ENCODE measurements at regions not wholly inside any gene's neighbourhood (a gene's known extent, or its start where the extent isn't known, plus 50 kb on each side); places are given as distances from the start of the nearest gene placed in this dataset.
A peak's percentile ranks its signal among the peaks of the same experiment; 100 is the strongest.
"Not testable (repeated sequence)": the region's sequence is repeated elsewhere in the genome, so short reads cannot be mapped to it uniquely, and the experiment has no call there.

DNA sequence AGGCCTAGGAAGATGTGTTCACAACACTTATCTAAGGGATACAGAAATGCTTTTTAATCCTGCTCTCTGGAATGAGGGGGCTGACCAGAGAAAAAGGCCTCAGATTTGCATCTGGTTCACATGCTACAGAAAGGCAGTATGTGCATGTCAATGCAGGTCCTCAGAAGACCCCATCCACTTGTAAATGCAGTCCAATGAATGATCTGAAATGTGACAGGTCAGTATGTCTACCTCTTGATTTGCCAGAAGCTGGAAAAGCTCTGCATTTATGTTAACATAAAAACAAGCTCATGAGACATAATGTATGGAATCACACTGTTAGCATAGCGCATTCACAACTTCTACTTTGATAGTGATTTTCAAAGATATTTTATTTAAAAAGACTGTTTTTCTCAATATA lies 367.4 kb upstream of the CHORDC1 start:
- no peak for DNase-seq

DNA sequence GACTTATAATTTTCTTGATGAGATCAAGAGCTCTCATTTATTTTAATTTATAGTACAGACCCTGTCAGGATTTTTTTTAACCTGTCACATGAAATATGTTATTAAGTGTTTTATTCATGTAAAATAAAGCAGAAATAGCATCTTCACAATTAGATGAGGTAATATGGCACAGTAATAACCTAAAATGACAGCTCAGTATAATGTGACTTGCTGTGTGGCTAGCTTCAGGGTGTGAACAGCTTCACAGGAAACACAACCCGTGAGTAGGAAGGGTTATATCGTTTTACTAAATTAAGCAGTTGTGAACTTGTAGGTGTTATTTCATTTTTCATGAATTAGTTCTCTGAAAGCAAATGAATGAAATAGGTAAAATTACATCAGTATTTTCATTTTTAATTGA lies 366.9 kb upstream of the CHORDC1 start:
- no peak for DNase-seq

DNA sequence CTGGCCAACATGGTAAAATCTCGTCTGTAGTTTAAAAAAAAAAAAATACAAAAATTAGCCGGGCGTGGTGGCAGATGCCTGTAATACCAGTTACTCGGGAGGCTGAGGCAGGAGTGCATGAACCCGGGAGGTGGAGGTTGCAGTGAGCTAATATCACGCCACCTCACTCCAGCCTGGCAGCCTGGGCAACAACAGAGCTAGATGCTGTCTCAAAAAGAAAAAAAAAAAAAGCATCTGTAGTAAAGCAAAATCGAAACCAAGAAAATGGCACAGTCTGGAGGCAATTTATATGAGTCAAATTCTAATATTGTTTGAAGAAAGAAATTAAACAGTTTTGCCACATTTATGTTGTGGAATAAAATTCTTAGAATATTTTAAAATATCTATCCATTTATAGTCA lies 365.0 kb upstream of the CHORDC1 start:
- no peak for DNase-seq

DNA sequence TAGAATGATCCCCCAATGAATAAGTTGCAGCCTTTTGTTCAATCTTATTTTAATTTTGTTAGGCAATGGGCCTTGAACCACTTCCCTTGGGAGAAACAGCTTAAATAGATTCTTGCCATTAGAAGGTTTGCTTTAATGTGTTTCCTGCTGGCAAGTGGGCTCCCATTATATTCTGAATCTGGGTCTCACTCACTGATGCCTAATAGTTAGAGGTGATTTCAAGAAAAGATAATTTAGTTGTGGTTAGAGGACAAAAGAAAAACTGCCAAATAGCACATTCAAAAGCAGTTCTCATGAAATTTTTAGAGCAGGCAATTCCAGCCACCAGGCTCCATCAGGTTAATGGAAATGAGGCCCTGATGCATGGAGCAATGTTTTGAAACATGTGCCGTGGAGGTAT lies 362.6 kb upstream of the CHORDC1 start:
- peak; percentile 60 for DNase-seq

DNA sequence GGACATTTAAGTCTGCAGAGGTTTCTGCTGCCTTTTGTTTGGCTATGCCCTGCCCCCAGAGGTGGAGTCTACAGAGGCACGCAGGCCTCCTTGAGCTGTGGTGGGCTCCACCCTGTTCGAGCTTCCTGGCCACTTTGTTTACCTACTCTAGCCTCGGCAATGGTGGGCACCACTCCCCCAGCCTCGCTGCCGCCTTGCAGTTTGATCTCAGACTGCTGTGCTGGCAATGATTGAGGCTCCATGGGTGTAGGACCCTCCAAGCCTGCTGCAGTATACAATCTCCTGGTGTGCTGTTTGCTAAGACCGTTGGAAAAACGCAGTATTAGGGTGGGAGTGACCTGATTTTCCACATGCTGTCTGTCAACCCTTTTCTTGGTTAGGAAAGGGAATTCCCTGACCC lies 360.1 kb upstream of the CHORDC1 start:
- DNase-seq: not testable (repeated sequence)

DNA sequence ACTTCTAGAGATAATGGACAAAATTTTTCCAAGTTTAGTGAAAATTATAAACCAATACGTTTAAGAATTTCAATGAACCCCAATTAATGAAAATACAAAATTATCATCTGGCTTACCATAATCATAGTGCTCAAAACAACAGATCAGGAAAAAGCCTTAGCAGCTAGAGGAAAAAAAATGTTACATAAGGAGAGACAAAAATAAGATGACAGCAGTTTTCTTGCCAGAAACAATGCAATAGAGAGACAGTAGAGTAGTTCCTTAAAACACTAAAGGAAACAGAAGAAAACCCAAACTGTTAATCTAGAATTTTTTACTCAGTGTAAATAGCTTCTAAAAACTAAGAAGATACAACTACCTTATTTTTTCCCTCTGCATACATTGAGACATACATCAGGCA lies 341.7 kb upstream of the CHORDC1 start:
- no peak for DNase-seq

DNA sequence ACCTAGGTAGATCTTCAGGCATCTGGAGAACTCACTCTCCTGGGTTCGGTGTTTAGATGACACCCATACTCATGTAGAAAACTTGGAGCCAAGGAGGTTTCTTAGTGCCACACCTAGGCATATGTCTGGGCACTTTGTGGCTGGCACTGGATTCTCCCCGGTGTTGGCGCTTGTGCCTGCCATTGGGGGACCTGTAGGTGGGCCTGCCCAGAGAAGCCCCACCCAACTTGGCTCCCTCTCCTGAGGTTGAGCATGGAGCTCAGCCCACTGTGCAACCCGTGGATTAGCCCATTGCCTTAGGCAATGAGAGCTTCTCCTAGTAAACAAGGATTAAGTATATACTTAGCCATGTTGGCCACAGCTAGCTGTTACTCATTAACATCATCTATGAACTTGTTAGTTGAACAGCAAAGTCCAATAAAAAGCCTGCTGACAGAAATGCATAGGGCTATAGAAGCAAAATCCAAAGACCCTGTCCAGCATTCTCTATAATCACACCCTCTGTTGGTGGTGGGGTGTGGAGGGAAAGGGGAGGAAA lies 335.5 kb upstream of the CHORDC1 start:
- DNase-seq: no peak

DNA sequence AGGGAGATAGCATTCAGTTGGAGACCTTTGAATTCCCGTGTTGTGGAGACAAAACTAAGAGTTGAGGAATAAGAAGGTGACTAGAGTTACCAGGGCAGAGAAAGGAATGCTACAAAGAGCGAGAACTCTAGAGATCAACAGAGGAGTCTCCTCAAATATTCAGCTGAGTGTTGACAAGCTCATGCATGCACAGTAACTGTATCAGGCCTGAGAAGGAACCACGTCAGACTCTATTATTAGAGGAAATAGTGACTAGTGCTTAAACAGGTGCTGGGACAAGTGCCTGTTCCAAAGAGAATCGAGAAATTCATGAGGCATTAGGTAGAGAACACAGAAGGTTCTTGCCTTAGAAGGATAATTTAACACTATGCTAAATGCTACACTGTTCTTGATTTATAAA lies 333.8 kb upstream of the CHORDC1 start:
- DNase-seq: no peak

DNA sequence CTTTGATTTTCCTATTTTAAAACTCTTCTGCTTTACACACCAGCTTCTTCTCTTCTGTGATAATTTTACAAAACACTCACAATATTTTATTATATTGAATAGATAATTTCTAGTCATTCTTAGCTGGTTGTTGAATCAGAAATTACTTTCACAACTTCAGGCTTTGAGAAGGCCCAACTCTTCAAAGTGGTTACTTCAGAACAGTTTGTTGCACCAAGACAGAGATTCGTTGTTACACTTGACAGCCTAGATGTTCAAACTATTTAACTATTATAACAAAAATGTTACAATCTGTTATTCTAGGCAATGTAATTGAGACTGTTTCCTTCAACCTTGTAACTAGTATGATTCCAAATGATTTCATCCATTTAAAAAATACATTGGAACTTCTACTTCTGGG lies 333.2 kb upstream of the CHORDC1 start:
- DNase-seq: no peak

DNA sequence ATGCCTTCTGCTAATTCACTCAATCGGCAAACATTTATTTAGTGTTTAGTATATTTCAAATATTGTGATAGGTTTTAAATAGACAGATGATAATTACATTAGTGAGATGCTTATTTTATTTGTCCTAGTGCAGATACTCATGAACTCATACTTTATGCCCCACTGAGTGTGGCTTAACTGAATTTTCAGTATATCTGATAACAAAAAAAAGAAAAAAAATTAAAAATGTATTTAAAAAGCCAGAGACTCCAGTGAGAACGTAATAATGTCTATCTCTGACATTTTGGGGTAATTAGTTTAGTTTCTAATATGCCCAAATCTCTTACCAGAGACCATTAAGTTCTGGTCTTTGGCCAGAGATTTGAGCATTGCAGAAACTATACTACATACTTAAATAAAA lies 332.6 kb upstream of the CHORDC1 start:
- no peak for DNase-seq

DNA sequence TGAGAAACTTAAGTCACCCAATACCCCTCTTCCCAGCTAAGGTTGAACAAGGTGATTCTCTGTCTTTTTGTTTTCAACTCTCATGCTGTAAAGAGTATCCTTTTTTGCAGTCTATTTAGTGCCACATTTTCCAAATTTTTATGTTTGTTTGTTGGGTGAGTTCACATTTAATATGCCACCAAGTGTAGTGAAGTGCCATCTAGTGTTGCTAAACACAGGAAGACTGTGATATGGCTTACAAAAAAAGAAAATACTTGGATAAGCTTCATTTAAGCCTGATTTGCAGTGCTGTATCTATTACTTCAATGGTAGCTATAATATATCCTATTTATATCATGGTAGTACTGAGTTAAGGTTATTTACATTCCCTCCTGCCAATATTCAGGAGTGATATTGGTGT lies 319.2 kb upstream of the CHORDC1 start:
- no peak for DNase-seq

DNA sequence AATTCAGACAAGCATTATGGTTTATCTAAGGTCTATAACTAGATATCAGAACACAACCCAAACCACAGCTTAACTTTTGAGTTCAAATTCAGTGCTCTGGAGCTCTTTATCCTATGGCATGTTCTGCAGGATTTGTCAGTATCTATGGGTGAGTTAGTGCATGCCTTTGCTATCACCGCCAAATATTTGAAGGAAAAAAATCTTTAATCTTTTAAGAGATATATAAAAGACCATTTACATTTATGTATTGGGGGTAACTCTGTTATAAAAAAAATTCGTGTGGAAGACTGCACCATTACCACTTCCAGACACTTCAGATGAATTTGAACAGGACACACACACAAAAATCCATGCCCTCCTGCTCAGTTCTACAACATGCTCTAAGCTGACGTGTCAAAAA lies 313.5 kb upstream of the CHORDC1 start:
- no peak for DNase-seq

DNA sequence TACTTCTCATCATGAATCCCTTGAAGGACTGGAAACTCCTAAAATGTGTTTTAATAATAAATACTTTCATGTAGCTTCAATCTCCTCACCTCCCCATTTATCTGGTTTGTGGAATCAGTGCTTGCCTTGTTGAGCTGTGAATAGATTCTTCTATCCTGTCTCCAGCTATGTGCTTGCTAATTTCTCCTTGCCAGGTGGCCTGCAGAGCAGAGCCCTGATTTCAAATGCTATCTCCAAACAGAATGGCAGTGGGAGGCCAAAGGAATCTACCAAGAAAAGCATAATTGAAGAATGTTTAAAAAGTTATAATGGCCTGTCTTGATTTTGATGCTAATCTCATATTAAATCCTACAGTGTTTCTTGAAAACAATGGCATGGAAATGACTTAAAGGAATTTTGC lies 309.3 kb upstream of the CHORDC1 start:
- no peak for DNase-seq

DNA sequence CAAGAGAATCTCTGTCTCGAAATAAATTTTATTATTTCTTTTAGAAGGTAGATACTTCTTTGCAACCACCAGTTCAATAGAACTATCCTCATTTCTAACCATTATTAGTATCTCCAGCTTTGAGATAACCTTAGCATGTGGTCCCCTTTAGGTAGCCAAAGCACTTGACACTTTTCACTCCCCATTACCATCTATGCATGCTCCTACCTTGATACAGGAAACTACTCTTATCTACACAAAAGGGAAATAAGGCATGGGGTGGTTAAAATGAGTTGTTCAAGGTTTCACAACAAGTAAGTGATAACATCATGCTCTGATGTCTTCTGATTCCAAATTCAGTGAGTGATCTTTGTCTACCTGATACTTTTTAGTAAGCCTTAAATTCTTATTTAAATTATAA lies 308.2 kb upstream of the CHORDC1 start:
- no peak for DNase-seq

DNA sequence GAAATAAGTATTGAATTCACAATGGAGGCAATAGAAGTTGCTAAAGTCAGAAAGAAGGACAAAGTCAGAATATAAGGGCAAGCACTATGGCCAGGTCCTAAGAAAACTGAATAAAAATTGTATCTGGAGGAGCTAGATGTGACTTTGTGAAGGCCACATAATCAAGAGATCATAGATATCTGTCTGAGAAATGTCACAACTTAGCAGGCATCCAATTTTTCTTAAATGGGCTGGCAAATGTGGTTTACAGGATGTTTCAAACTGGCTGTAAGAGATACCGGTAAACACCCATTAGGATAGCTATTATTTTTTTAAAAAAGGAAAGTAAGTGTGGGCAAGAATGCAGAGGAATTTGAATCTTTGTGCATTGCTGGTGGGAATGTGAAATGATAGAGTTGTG lies 303.1 kb upstream of the CHORDC1 start:
- no peak for DNase-seq

DNA sequence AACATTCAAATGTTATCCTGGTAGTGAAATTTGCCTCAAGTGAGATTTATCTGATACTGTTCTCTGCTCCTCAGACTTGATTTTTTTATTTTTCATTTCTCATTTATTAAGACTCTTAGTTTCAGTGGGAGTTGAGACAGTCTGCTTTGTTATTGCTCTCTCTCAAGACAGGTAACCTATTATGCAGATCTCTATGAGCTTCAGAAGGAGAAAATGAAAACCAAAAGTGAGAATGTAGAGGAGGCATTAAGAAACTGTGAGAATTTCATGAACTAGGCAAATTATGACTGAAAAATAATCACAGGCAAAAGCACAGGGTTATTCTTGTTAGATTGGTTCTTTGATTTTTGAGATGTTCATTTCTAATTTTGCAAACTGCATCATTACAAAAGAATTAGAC lies 290.0 kb upstream of the CHORDC1 start:
- no peak for DNase-seq

DNA sequence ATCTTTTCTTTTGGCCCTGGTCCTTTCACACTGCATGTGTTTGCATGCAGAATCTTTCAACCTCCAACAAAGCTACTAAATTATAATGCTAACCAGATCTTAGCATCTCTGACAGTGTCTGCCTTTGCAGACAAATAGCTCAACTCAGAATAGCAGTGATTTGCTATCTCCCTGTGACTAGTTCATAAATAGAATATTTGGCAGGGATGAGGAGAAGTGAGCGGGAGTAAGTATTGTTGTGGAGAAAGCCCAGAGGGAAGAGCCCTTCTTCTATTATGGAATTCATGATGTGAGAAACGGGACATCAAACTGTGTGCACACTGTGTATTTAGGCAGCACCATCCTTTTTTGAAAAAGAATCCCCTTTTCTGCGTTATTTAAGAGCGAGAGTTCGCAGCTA lies 288.0 kb upstream of the CHORDC1 start:
- no peak for DNase-seq

DNA sequence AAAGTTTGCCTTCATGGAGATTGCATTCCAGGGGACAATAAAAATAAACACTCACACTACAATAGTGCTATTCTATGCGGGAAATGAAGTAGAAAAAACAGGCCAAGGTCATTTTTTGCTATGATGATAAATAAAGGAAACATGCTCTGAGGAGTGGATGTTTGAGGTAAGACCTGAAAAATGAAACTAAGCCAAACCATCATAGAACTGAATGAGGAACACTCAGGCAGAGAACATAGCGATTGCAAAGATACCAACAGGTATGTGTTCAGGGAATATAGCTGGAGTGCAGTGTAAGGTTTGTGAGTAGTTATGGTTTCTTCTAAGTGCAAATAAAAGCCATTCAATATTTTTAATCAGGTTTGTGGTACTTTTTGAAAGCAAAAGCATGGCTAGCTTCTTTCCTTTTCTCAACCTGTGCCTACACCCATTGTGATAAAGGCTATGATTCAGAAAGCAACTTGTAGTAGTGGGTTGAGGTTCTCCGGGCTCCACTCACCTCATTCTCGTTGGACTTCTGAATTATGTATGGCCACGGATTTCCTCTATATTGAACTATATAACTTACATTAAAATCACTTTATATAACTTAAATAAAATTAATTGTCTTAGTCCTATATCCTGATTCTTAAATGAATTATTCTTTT lies 278.2 kb upstream of the CHORDC1 start:
- DNase-seq: no peak

DNA sequence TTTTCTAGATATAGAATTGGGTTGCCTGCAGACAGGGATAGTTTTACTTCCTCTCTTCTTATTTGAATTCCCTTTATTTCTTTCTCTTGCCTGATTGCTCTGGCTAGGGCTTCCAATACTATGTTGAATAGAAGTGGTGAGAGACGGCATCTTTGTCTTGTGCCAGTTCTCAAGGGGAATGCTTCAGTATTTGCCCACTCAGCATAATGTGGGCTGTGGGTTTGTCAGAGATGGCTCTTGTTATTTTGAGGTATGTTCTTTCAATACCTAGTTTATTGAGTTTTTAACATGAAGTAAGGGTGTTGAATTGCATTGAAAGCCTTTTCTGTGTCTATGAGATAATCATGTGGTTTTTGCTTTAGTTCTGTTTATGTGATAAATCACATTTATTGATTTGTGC lies 273.9 kb upstream of the CHORDC1 start:
- no peak for DNase-seq

DNA sequence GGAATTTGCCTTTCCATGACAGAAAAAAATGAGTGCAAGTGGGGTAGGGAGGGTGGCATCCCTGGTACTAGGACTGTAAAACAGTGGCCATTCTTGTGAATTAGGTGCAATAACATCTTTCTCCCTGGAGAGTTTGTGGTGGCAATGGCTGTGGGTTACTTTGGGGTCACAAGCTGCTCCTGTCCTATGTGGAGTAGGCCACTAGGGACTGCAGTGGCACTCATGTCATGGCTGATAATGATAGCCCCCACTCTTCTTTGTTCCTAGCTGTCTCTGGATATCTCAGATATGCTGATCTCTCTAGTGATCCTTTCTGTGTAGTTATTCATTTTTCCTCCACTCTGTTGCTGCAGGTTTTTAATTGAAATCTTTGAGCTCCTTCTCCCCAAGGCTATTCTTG lies 270.5 kb upstream of the CHORDC1 start:
- DNase-seq: no peak

DNA sequence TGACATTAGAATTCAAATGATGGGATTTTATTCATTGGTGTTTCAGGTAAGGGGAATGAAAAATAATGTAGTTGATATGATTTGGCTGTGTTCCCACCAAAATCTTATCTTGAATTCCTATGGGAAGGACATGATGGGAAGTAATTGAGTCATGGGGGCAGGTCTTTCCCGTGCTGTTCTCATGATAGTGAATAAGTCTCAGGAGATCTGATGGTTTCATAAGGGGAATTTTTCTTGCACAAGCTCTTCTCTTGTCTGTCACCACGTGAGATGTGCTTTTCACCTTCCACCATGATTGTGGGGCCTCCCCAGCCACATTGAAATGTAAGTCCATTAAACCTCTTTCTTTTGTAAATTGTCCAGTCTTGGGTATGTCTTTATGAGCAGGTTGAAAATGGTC lies 268.6 kb upstream of the CHORDC1 start:
- DNase-seq: no peak

DNA sequence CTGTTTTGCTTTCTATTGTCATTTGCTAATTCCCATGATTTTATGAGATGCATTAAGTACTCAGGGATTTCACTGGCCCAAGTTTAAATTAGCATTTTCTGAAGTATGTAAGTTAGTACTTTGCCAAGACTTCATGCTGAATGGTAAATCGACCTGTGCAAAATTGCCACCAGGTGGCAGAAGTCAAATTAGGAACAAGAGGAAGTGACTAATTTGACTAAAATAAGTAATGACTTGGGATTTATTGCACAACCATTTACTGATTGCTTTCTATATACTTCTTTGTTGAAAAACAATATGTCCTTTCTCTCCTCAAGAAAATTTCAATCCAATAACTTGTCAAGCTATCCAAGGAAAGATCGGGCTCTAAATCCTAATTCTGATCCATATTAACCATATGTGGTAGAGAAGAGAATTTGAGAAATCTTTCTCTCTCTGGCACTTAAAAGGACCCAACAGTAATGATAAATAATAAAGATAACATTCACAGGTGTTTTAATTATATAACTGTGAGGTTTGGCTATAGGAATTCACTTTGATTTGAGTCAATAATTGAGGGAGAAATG lies 253.7 kb upstream of the CHORDC1 start:
- DNase-seq: no peak

DNA sequence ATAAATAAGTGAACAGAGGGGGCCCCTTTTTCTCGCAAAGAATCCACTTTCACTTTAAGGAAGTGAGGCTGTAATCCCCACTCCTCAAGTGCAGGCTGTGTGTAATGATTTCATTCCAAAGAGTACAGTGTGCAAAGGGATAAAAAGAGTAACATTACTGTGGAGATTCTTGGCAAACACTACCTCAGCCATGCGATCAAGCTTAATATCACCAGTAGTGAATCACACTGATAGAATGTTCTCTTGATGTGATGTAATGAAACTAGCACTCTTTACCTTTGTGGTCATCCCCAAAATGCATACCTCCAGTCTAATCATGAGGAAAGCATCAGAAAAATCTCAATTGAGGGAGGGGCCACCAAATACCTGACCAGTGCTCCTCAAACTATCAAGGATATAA lies 246.1 kb upstream of the CHORDC1 start:
- no peak for DNase-seq

DNA sequence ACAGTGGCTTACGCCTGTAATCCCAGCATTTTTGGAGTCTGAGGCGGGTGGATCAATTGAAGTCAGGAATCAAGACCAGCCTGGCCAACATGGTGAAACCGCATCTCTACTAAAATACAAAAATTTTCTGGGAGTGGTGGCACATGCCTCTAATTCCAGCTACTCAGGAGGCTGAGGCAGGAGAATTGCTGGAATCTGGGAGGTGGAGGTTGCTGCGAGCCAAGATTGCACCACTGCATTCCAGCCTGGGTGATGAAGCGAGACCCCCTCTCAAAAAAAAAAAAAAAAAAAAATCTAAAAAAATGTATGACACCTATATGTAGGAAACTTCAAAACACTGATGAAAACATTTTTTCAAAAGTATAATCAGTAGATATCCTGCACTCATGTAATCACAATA lies 242.7 kb upstream of the CHORDC1 start:
- DNase-seq: no peak

DNA sequence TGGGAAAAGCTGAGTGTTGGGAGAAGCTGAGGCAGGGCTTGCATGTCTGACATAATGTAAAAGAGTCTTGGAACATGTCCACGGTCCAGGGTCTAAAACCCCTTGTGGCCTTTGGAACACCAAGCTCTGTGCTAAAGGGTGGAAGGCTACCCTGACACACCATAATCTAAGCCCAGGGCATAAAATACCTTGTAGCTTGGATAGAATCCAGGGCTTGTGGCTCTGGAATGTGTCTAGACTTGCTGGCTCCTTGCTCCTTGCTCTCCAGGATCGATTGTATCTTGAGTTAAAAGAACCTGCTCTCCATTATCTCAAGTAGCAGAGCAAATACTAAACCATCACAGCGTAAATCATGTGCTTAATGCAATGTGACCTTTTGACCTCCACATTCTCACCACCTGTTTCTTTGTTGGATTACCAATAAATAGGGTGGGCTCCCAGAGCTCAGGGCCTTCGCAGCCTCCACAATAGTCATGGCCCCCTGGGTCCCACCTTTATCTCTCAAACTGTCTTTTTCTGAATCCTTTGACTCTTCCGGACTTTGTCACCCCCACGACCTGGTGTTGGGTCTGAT lies 232.6 kb upstream of the CHORDC1 start:
- DNase-seq: not testable (repeated sequence)
